H9 (cell line): ENCODE measurements at regions not wholly inside any gene's neighbourhood (a gene's known extent, or its start where the extent isn't known, plus 50 kb on each side); places are given as distances from the start of the nearest gene placed in this dataset.

ENCODE experiments used
- DNase-seq: peaks from one replicate; pipeline ENCODE4 v3.0.0-alpha.2; 2017
- H2AFZ ChIP-seq: one replicate; pipeline ENCODE4 v1.6.1; 2013; ENCODE audit warnings: mild to moderate bottlenecking, low read length, control low read depth, moderate library complexity
- H2AK5ac ChIP-seq: 2 replicates; pipeline ENCODE4 v1.6.1; 2013; ENCODE audit warnings: low read length, control low read depth, mixed read lengths; ENCODE audit not compliant: insufficient read length
- H2BK120ac ChIP-seq: one replicate; pipeline ENCODE4 v1.6.1; 2013; ENCODE audit warnings: low read depth, mild to moderate bottlenecking, low read length, control low read depth, inconsistent platforms; ENCODE audit not compliant: poor library complexity, severe bottlenecking
- H2BK12ac ChIP-seq: 2 replicates; pipeline ENCODE4 v1.6.1; 2013; ENCODE audit warnings: low read length, control low read depth, mixed read lengths, low read depth; ENCODE audit not compliant: insufficient read length
- H2BK15ac ChIP-seq: 2 replicates; pipeline ENCODE4 v1.6.1; 2013; ENCODE audit warnings: low read depth, low read length, control low read depth
- H2BK20ac ChIP-seq: one replicate; pipeline ENCODE4 v1.6.1; 2013; ENCODE audit warnings: low read depth, mild to moderate bottlenecking, low read length, control low read depth, inconsistent platforms; ENCODE audit not compliant: poor library complexity, severe bottlenecking
- H2BK5ac ChIP-seq: 2 replicates; pipeline ENCODE4 v1.6.1; 2013; ENCODE audit warnings: low read length, control low read depth, mixed read lengths; ENCODE audit not compliant: insufficient read length
- H3K14ac ChIP-seq: 2 replicates; pipeline ENCODE4 v1.6.1; 2013; ENCODE audit warnings: low read length, control low read depth; ENCODE audit not compliant: insufficient read depth
- H3K18ac ChIP-seq: 2 replicates; pipeline ENCODE4 v1.6.1; 2013; ENCODE audit warnings: low read depth, mild to moderate bottlenecking, mixed read lengths, low read length, control low read depth; ENCODE audit not compliant: insufficient read length
- H3K23ac ChIP-seq: 2 replicates; pipeline ENCODE4 v1.6.1; 2013; ENCODE audit warnings: low read length, control low read depth, mixed read lengths, low read depth; ENCODE audit not compliant: insufficient read length
- H3K23me2 ChIP-seq: 2 replicates; pipeline ENCODE4 v1.6.1; 2013; ENCODE audit warnings: low read depth, mild to moderate bottlenecking, mixed read lengths, low read length, control low read depth; ENCODE audit not compliant: insufficient read length, poor library complexity, severe bottlenecking
- H3K27ac ChIP-seq: 2 replicates; pipeline ENCODE4 v1.5.1; 2013; ENCODE audit warnings: low read length, control low read depth, mixed read lengths, low read depth; ENCODE audit not compliant: insufficient read length
- H3K27me3 ChIP-seq: 2 replicates; pipeline ENCODE4 v1.6.1; 2013; ENCODE audit warnings: low read length, control low read depth, inconsistent platforms; ENCODE audit not compliant: insufficient read depth
- H3K4ac ChIP-seq: 2 replicates; pipeline ENCODE4 v1.6.1; 2013; ENCODE audit warnings: low read depth, mild to moderate bottlenecking, control low read depth, inconsistent platforms, low read length, moderate library complexity
- H3K4me1 ChIP-seq: 2 replicates; pipeline ENCODE4 v1.6.1; 2013; ENCODE audit warnings: low read length, control low read depth, inconsistent platforms; ENCODE audit not compliant: insufficient read depth
- H3K4me2 ChIP-seq: 2 replicates; pipeline ENCODE4 v1.6.1; 2013; ENCODE audit warnings: low read length, control low read depth, mixed read lengths; ENCODE audit not compliant: insufficient read length, insufficient read depth
- H3K56ac ChIP-seq: 2 replicates; pipeline ENCODE4 v1.6.1; 2013; ENCODE audit warnings: low read depth, mild to moderate bottlenecking, mixed read lengths, low read length, control low read depth; ENCODE audit not compliant: insufficient read length
- H3K79me1 ChIP-seq: 2 replicates; pipeline ENCODE4 v1.6.1; 2013; ENCODE audit warnings: low read depth, mild to moderate bottlenecking, moderate library complexity, low read length, control low read depth, inconsistent platforms; ENCODE audit not compliant: insufficient read depth, poor library complexity, severe bottlenecking
- H3K79me2 ChIP-seq: 2 replicates; pipeline ENCODE4 v1.6.1; 2013; ENCODE audit warnings: low read length, control low read depth, inconsistent platforms; ENCODE audit not compliant: insufficient read depth
- H3K9ac ChIP-seq: 2 replicates; pipeline ENCODE4 v1.6.1; 2013; ENCODE audit warnings: low read length, control low read depth, mixed read lengths; ENCODE audit not compliant: insufficient read length; ENCODE audit errors: extremely low read depth
- H3K9me3 ChIP-seq: one replicate; pipeline ENCODE4 v1.6.1; 2013; ENCODE audit warnings: low read depth, low read length, inconsistent platforms; ENCODE audit not compliant: control insufficient read depth
- H3T11ph ChIP-seq: one replicate; pipeline ENCODE4 v1.6.1; 2013; ENCODE audit warnings: mild to moderate bottlenecking, low read length, control low read depth, inconsistent platforms
- H4K20me1 ChIP-seq: one replicate; pipeline ENCODE4 v1.6.1; 2013; ENCODE audit not compliant: control insufficient read depth, insufficient read length, insufficient read depth
- H4K5ac ChIP-seq: 2 replicates; pipeline ENCODE4 v1.6.1; 2013; ENCODE audit warnings: low read depth, mild to moderate bottlenecking, mixed read lengths, low read length, control low read depth; ENCODE audit not compliant: insufficient read length
- H4K8ac ChIP-seq: replicated peaks from 2 replicates; pipeline ENCODE4 v1.6.1; 2013; ENCODE audit warnings: low read length, control low read depth, mixed read lengths, low read depth; ENCODE audit not compliant: insufficient read length
- H4K91ac ChIP-seq: 2 replicates; pipeline ENCODE4 v1.6.1; 2013; ENCODE audit warnings: low read depth, mild to moderate bottlenecking, moderate library complexity, mixed read lengths, low read length, control low read depth; ENCODE audit not compliant: insufficient read length
- H3K27ac Mint-ChIP-seq, 3 experiments: 2 replicates in 2 of 3; 3 replicates in 1 of 3; pipeline ENCODE4 v1.8.0; 2020 to 2021; ENCODE audit warnings: mixed read lengths in 3 of 3, mild to moderate bottlenecking in 1 of 3, moderate library complexity in 1 of 3
- H3K27me3 Mint-ChIP-seq: 2 replicates; pipeline ENCODE4 v1.8.0; 2021; ENCODE audit warnings: low read depth, mild to moderate bottlenecking, moderate library complexity, mixed read lengths
- H3K36me3 Mint-ChIP-seq, 3 experiments: 2 replicates in 2 of 3; 3 replicates in 1 of 3; pipeline ENCODE4 v1.8.0; 2020 to 2021; ENCODE audit warnings: low read depth in 3 of 3, mixed read lengths in 3 of 3; ENCODE audit not compliant: insufficient read depth in 1 of 3
- H3K4me1 Mint-ChIP-seq, 2 experiments: 2 replicates each; pipeline ENCODE4 v1.8.0; 2020; ENCODE audit warnings: mixed read lengths in 2 of 2
- H3K4me3 Mint-ChIP-seq, 2 experiments: 2 replicates in 1 of 2; 3 replicates in 1 of 2; pipeline ENCODE4 v1.8.0; 2020 to 2021; ENCODE audit warnings: mild to moderate bottlenecking in 2 of 2, mixed read lengths in 2 of 2, moderate library complexity in 1 of 2
- H3K9me3 Mint-ChIP-seq, 2 experiments: 2 replicates in 1 of 2; 3 replicates in 1 of 2; pipeline ENCODE4 v1.8.0; 2020; ENCODE audit warnings: mild to moderate bottlenecking in 2 of 2, mixed read lengths in 2 of 2, moderate library complexity in 1 of 2
- WGBS: extraction: QIAGEN DNeasy Blood & Tissue Kit; methylation state at CpG from one replicate; pipeline ENCODE4 v1.1.7; 2013; ENCODE audit warnings: missing lambda C conversion rate, low lambda C conversion rate, mixed read lengths; ENCODE audit not compliant: insufficient read length; ENCODE audit errors: extremely low coverage; 5-methylcytosine and 5-hydroxymethylcytosine counted together
- TF ChIP-seq, protein P1 (sequence below): fragments of 200-600 bp; sonication (generic); conservative IDR thresholded peaks from 3 replicates; pipeline ENCODE4 v1.8.0; 2021; ENCODE audit warnings: antibody characterized with exemption, mild to moderate bottlenecking

DNA sequence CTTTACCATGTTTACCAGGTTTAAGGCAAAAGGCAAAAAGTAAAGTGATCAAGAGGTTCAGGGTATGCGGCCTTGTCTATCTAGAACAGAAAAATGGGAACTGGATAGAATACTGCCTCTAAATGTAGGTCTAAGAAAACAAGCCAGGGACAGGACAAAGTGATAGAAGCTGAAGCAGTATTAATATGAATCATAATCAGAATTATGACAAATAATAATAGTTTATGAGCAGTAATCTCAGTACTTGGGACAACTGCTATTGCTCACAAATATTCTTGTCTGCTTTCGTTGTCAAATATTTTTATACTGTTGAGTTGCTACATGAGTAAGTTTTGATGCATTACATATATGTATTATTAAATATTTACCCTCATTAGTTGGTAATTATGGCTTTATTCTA is 356.9 kb upstream of the RBMS3 start:
- no peak overlapping the region for H3K4me3 Mint-ChIP-seq
- H3K23ac ChIP-seq: no peak overlapping the region

More for the DNA sequence above, 356.9 kb upstream of the RBMS3 start:
- no peak for DNase-seq
- Histone ChIP-seq H2BK5ac (no peak overlapping the region), H3K27me3 (no peaks in the 10 kb centered on the region), H2BK20ac (no peak overlapping the region), H2BK120ac (no peak overlapping the region), H3K79me1 (no peaks in the 10 kb centered on the region), H4K91ac (no peak overlapping the region), H3K9ac (no peak overlapping the region), H3K23me2 (no peaks in the 10 kb centered on the region), H3T11ph (no peak overlapping the region), H3K4ac (no peak overlapping the region), H3K56ac (no peak overlapping the region), H3K18ac (no peak overlapping the region), H3K4me2 (no peak overlapping the region), H4K20me1 (no peaks in the 10 kb centered on the region), H3K79me2 (no peaks in the 10 kb centered on the region), H2AK5ac (no peak overlapping the region), H3K4me1 (no peaks in the 10 kb centered on the region), H3K27ac (no peak overlapping the region), H3K9me3 (no peaks in the 10 kb centered on the region), H4K8ac (no peak overlapping the region), H2BK15ac (no peak overlapping the region), H4K5ac (no peak overlapping the region), H2AFZ (no peak overlapping the region), H3K14ac (no peak overlapping the region), H2BK12ac (no peak overlapping the region)
- H3K27ac Mint-ChIP-seq: no peak overlapping the region
- no peaks in the 10 kb centered on the region for H3K4me1 Mint-ChIP-seq
- TF ChIP-seq, protein P1, sequence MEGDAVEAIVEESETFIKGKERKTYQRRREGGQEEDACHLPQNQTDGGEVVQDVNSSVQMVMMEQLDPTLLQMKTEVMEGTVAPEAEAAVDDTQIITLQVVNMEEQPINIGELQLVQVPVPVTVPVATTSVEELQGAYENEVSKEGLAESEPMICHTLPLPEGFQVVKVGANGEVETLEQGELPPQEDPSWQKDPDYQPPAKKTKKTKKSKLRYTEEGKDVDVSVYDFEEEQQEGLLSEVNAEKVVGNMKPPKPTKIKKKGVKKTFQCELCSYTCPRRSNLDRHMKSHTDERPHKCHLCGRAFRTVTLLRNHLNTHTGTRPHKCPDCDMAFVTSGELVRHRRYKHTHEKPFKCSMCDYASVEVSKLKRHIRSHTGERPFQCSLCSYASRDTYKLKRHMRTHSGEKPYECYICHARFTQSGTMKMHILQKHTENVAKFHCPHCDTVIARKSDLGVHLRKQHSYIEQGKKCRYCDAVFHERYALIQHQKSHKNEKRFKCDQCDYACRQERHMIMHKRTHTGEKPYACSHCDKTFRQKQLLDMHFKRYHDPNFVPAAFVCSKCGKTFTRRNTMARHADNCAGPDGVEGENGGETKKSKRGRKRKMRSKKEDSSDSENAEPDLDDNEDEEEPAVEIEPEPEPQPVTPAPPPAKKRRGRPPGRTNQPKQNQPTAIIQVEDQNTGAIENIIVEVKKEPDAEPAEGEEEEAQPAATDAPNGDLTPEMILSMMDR: no peak
- no peaks in the 10 kb centered on the region for H3K27me3 Mint-ChIP-seq
- no peaks in the 10 kb centered on the region for H3K36me3 Mint-ChIP-seq
- WGBS: no CpG with 5 or more reads among the region's 2 CpGs
- no peaks in the 10 kb centered on the region for H3K9me3 Mint-ChIP-seq
